ENCODE measurements at regions not wholly inside any gene's neighbourhood (a gene's known extent, or its start where the extent isn't known, plus 50 kb on each side); places are given as distances from the start of the nearest gene placed in this dataset.
"Not testable (repeated sequence)": the region's sequence is repeated elsewhere in the genome, so short reads cannot be mapped to it uniquely, and the experiment has no call there.

- H3K4me1 ChIP-seq (ENCODE audit: control insufficient read depth in 4 of 4, insufficient read depth in 4 of 4, low read length in 3 of 4) = no peaks in the 10 kb centered on the region
- no peaks in the 10 kb centered on the region for H3K27me3 ChIP-seq (ENCODE audit: control insufficient read depth in 4 of 4, insufficient read depth in 4 of 4, low read length in 3 of 4)
- no peak for DNase-seq (ENCODE audit: low spot score)
- no peak overlapping the region for H3K4me3 ChIP-seq (ENCODE audit: low read depth in 1 of 3, low read length in 3 of 3)
- WGBS = 61% methylated on average over 15 of the region's 15 CpGs
- no peak overlapping the region for H3K27ac ChIP-seq (ENCODE audit: low read depth in 1 of 2, low read length in 2 of 2)
- H3K9ac ChIP-seq (ENCODE audit: low read depth in 1 of 2, low read length in 2 of 2) = no peak overlapping the region
- peaks cover 5 to 20% (median 7%) of the 10 kb centered on the region in 4 donors for H3K9me3 ChIP-seq (ENCODE audit: control insufficient read depth in 4 of 4, low read length in 3 of 4)
- TF ChIP-seq SP1 (IDR thresholded peaks at IDR 0.05) = no peak
- TF ChIP-seq TAF1 (conservative IDR thresholded peaks at IDR 0.05) = no peak
- no peaks in the 10 kb centered on the region for H3K36me3 ChIP-seq (ENCODE audit: control insufficient read depth in 4 of 4, insufficient read depth in 3 of 4, low read depth in 1 of 4, low read length in 3 of 4)
Observed at GRCh38 chr20:30611239-30611984, 646.1 kb upstream of the DEFB115 start.

- Histone ChIP-seq H3K9ac (ENCODE audit: low read depth in 1 of 2, low read length in 2 of 2) (no peak overlapping the region), H3K27me3 (ENCODE audit: control insufficient read depth in 4 of 4, insufficient read depth in 4 of 4, low read length in 3 of 4) (no peaks in the 10 kb centered on the region), H3K4me3 (ENCODE audit: low read depth in 1 of 3, low read length in 3 of 3) (no peak overlapping the region), H3K4me1 (ENCODE audit: control insufficient read depth in 4 of 4, insufficient read depth in 4 of 4, low read length in 3 of 4) (no peaks in the 10 kb centered on the region), H3K27ac (ENCODE audit: low read depth in 1 of 2, low read length in 2 of 2) (no peak overlapping the region), H3K9me3 (ENCODE audit: control insufficient read depth in 4 of 4, low read length in 3 of 4) (peaks cover 4 to 11% (median 5%) of the 10 kb centered on the region in 4 donors), H3K36me3 (ENCODE audit: control insufficient read depth in 4 of 4, insufficient read depth in 3 of 4, low read depth in 1 of 4, low read length in 3 of 4) (no peaks in the 10 kb centered on the region)
- WGBS = 73% methylated on average over 1 of the region's 1 CpG
- TF ChIP-seq YY1 (IDR thresholded peaks at IDR 0.05) (no peak), REST (IDR thresholded peaks at IDR 0.05) (no peak), NR2F2 (IDR thresholded peaks at IDR 0.05) (no peak), JUND (IDR thresholded peaks at IDR 0.05) (no peak), ZBTB33 (IDR thresholded peaks at IDR 0.05) (no peak), RXRA (IDR thresholded peaks at IDR 0.05) (no peak)
- no peak for DNase-seq (ENCODE audit: low spot score)
Observed at GRCh38 chr20:30612344-30612743, 645.1 kb upstream of the DEFB115 start.

GRCh38 chr20:30621346-30621745, 636.1 kb upstream of the DEFB115 start:
- not testable (repeated sequence) for H3K27me3 ChIP-seq (ENCODE audit: control insufficient read depth in 4 of 4, insufficient read depth in 4 of 4, low read length in 3 of 4); H3K36me3 ChIP-seq (ENCODE audit: control insufficient read depth in 4 of 4, insufficient read depth in 3 of 4, low read depth in 1 of 4, low read length in 3 of 4); H3K9ac ChIP-seq (ENCODE audit: low read depth in 1 of 2, low read length in 2 of 2); H3K9me3 ChIP-seq (ENCODE audit: control insufficient read depth in 4 of 4, low read length in 3 of 4); DNase-seq (ENCODE audit: low spot score); H3K27ac ChIP-seq (ENCODE audit: low read depth in 1 of 2, low read length in 2 of 2); H3K4me1 ChIP-seq (ENCODE audit: control insufficient read depth in 4 of 4, insufficient read depth in 4 of 4, low read length in 3 of 4); H3K4me3 ChIP-seq (ENCODE audit: low read depth in 1 of 3, low read length in 3 of 3)
- WGBS = 85% methylated on average over 4 of the region's 4 CpGs

- not testable (repeated sequence) for H3K9me3 ChIP-seq (ENCODE audit: control insufficient read depth in 4 of 4, low read length in 3 of 4); H3K27ac ChIP-seq (ENCODE audit: low read depth in 1 of 2, low read length in 2 of 2); DNase-seq (ENCODE audit: low spot score); H3K27me3 ChIP-seq (ENCODE audit: control insufficient read depth in 4 of 4, insufficient read depth in 4 of 4, low read length in 3 of 4); H3K9ac ChIP-seq (ENCODE audit: low read depth in 1 of 2, low read length in 2 of 2); H3K4me1 ChIP-seq (ENCODE audit: control insufficient read depth in 4 of 4, insufficient read depth in 4 of 4, low read length in 3 of 4); H3K4me3 ChIP-seq (ENCODE audit: low read depth in 1 of 3, low read length in 3 of 3); H3K36me3 ChIP-seq (ENCODE audit: control insufficient read depth in 4 of 4, insufficient read depth in 3 of 4, low read depth in 1 of 4, low read length in 3 of 4)
- 78% methylated on average over 3 of the region's 3 CpGs for WGBS
Observed at GRCh38 chr20:30624310-30624709, 633.2 kb upstream of the DEFB115 start.

GRCh38 chr20:30629376-30629775, 628.1 kb upstream of the DEFB115 start:
- not testable (repeated sequence) for DNase-seq (ENCODE audit: low spot score); H3K9ac ChIP-seq (ENCODE audit: low read depth in 1 of 2, low read length in 2 of 2); H3K9me3 ChIP-seq (ENCODE audit: control insufficient read depth in 4 of 4, low read length in 3 of 4); H3K27me3 ChIP-seq (ENCODE audit: control insufficient read depth in 4 of 4, insufficient read depth in 4 of 4, low read length in 3 of 4); H3K27ac ChIP-seq (ENCODE audit: low read depth in 1 of 2, low read length in 2 of 2); H3K4me1 ChIP-seq (ENCODE audit: control insufficient read depth in 4 of 4, insufficient read depth in 4 of 4, low read length in 3 of 4); H3K4me3 ChIP-seq (ENCODE audit: low read depth in 1 of 3, low read length in 3 of 3); H3K36me3 ChIP-seq (ENCODE audit: control insufficient read depth in 4 of 4, insufficient read depth in 3 of 4, low read depth in 1 of 4, low read length in 3 of 4)
- WGBS = 68% methylated on average over 7 of the region's 7 CpGs

Data from liver (tissue), 7 donors.